Omental fat pad (tissue), 3 donors: ENCODE measurements at regions not wholly inside any gene's neighbourhood (a gene's known extent, or its start where the extent isn't known, plus 50 kb on each side); places are given as distances from the start of the nearest gene placed in this dataset.

Experiments
- ATAC-seq: fragments of 150-250 bp; one replicate; pipeline ENCODE4 v1.9.1; 2016; ENCODE audit warnings: mild to moderate bottlenecking, moderate library complexity; ENCODE audit not compliant: low FRiP score
- DNase-seq: peaks from one replicate; pipeline ENCODE4 v3.0.0-alpha.2; 2019; ENCODE audit warnings: low spot score
- TF ChIP-seq, protein P1 (sequence below), 3 donors: fragments of 450-650 bp; IDR thresholded peaks; one replicate each; pipeline ENCODE4 v1.5.1; 2016 to 2017; ENCODE audit warnings: antibody characterized with exemption in 3 of 3, mild to moderate bottlenecking in 3 of 3, moderate library complexity in 2 of 3

GRCh38 chr1:72885017-72885416, 602.7 kb upstream of the NEGR1 start:
- no peak for DNase-seq
- TF ChIP-seq, protein P1, sequence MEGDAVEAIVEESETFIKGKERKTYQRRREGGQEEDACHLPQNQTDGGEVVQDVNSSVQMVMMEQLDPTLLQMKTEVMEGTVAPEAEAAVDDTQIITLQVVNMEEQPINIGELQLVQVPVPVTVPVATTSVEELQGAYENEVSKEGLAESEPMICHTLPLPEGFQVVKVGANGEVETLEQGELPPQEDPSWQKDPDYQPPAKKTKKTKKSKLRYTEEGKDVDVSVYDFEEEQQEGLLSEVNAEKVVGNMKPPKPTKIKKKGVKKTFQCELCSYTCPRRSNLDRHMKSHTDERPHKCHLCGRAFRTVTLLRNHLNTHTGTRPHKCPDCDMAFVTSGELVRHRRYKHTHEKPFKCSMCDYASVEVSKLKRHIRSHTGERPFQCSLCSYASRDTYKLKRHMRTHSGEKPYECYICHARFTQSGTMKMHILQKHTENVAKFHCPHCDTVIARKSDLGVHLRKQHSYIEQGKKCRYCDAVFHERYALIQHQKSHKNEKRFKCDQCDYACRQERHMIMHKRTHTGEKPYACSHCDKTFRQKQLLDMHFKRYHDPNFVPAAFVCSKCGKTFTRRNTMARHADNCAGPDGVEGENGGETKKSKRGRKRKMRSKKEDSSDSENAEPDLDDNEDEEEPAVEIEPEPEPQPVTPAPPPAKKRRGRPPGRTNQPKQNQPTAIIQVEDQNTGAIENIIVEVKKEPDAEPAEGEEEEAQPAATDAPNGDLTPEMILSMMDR (IDR thresholded peaks at IDR 0.05) = no peak
- no peak for ATAC-seq

DNA sequence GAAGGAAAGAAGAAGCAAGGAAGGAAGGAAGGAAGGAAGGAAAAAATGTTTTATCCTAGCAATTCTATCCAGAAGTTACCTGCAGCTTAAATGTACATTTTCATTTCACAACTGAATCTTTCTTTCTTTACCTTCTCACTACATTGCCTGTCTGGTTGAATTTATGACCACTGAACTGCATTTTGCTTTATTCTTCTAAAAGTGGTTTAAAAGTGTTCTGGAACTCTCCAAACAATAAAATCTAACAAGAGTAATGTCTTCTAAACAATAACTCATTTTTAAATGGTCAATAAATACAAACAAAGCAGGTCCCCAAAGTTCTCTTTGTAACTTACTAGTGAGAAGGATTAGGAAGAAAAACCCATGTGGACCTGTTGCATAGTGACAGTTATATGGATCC, 587.5 kb upstream of the NEGR1 start:
- ATAC-seq (no peak), DNase-seq (no peak)
- TF ChIP-seq, protein P1 (IDR thresholded peaks at IDR 0.05) = no peak

DNA sequence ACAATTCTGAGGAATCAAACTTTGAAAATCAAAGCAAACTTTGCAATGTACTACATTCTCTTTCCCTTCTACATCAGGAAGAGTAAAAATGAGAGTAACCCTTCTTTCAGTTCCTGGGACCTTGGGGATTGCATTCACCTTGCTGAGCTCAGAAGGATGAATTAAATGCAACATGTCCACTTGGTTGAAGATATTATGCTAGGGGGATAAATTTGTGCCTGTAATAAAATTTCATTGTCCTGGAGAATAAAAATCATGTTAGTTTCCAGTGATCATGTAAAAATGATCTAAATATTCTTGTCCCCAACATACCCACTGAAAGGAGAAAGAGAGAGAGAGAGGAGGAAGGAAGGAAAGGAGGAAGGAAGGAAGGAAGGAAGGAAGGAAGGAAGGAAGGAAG, 587.1 kb upstream of the NEGR1 start:
- TF ChIP-seq, protein P1 (IDR thresholded peaks at IDR 0.05) = no peak
- ATAC-seq (no peak), DNase-seq (no peak)

DNA sequence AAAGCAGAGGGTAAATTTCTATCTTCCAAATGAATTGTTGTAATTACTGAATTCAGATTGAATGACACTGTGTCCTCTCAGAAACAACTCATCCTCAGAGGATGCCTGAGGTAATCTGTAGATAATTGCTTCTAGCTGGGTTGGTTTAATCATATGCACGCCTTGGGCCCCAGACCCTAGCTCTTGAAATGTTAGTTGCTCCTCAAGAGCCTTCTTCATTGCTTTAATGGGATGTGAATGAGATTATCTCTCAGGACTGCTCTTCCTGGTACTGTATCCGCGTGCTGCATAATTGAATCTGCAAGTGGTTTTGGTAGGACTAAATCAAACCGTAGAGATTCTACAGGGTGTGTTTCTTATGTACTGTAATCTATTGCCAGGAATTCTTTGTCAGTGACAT, 569.3 kb upstream of the NEGR1 start:
- DNase-seq = no peak
- TF ChIP-seq, protein P1 (IDR thresholded peaks at IDR 0.05) = no peak
- no peak for ATAC-seq

DNA sequence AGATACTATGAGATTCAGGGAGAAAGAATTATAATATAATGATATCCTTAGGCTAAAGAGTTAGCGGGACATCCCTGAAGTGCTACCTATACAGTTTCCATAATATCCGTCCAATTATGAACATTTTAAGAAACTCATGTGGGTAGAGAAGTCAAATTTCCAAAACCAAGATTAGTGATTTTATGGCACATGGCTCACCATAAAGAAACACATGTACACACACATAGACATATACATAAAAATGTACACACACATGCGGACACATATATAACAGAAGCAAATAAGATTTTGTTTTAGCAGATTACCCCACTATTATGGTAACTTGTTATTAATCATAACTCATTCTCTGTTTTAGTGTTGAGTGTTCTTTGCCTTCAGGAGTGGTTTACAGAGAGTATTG, 566.7 kb upstream of the NEGR1 start:
- TF ChIP-seq, protein P1 (IDR thresholded peaks at IDR 0.05) = no peak
- DNase-seq (no peak), ATAC-seq (no peak)

GRCh38 chr1:72847651-72848050, 565.3 kb upstream of the NEGR1 start:
- ATAC-seq (no peak), DNase-seq (no peak)
- TF ChIP-seq, protein P1 (IDR thresholded peaks at IDR 0.05) = no peak

- no peak for DNase-seq
- TF ChIP-seq, protein P1 (IDR thresholded peaks at IDR 0.05) = no peak
- no peak for ATAC-seq
These were observed 564.3 kb upstream of the NEGR1 start for GRCh38 chr1:72846476-72847278.
